ENCODE measurements at regions not wholly inside any gene's neighbourhood (a gene's known extent, or its start where the extent isn't known, plus 50 kb on each side); places are given as distances from the start of the nearest gene placed in this dataset.
"Not testable (repeated sequence)": the region's sequence is repeated elsewhere in the genome, so short reads cannot be mapped to it uniquely, and the experiment has no call there.

DNA sequence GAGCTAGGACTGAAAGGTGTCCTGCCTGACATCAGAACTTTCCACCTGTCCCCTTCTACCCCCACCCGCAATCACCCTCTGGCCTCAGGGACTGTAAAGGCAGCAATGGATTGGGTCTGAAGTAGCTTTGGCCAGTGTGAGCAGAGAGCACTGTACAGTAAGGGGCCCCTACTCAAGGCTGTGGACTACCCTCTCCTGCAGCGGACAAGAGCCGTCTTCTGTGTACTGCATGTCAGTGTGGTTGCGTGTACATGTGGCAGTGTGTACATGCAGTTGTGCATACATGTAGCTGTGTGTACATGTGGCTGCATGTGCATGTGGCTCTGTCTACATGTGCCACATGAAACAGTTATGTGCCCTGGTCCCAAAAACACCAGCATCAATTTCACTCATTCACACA is 205.9 kb upstream of the LINGO1 start:
- no peak for DNase-seq (ENCODE audit: low spot score)

- no peak for DNase-seq (ENCODE audit: low spot score)
Observed at GRCh38 chr15:77838061-77838460, 205.3 kb upstream of the LINGO1 start.

- DNase-seq (ENCODE audit: low spot score): no peak
Observed at GRCh38 chr15:77837649-77838025, 204.9 kb upstream of the LINGO1 start.

DNA sequence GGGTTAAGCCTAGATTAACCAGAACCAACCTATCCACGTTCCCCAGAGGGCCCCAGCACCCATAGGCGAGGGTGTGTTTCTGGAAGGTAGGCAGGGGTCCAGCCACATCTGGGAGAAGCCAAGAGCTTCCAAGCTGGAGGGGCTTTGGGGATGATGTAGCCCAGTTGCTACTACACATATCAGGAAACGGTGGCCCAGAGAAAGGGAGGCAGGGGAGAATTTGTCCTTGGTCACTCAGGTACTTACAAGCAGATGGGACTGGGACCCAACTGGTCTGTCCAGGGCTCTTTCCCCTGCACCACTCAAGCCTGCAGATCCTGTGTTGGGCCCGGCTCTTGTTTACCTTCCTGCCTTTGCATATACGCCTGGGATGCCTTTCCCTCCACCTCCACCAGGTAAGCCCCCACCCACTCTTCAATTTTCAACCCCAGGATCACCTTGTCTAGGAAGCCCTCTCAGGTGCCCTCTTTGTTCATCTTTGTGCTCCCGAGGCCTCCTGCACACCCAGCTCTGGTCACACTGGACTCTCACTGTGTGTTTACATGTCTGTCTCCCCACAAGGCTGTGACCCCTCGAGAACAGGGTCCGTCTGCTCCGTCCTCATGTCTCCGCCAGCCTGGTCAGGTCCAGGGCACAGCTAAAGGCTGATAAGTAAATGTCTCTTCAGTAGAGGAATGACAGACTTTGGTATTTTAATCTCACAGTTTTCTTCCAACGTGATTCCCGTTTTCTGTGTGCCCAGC is 204.4 kb upstream of the LINGO1 start:
- no peak for DNase-seq (ENCODE audit: low spot score)

DNA sequence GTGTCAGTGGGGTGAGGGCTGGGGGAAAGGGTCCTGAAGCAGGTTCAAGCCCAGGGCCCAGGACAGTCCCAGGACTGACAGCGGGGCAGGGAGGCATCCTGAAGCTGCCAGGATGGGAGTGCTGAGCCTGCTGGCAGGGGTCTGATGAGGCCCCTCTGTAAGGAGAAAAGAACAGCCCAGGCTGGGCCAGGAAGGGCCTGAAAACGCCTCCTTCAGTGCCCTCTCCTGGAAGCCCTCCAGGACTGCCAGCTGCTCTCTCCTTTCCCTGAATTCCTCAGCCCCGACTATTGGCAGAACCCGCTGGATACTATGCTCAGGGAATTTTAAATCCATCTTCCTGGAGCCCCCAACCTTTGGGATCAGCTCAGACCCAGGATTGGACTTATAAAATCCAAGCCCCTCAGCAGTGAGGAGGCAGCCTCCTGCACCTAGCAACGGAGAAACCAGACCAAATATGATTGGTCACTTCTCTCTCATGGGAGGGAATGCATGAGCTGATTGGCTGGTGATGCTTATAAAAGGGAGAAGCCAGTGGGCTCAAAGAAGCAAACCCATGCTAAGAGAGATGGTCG is 203.5 kb upstream of the LINGO1 start:
- peak; percentile 39 for DNase-seq (ENCODE audit: low spot score)

DNA sequence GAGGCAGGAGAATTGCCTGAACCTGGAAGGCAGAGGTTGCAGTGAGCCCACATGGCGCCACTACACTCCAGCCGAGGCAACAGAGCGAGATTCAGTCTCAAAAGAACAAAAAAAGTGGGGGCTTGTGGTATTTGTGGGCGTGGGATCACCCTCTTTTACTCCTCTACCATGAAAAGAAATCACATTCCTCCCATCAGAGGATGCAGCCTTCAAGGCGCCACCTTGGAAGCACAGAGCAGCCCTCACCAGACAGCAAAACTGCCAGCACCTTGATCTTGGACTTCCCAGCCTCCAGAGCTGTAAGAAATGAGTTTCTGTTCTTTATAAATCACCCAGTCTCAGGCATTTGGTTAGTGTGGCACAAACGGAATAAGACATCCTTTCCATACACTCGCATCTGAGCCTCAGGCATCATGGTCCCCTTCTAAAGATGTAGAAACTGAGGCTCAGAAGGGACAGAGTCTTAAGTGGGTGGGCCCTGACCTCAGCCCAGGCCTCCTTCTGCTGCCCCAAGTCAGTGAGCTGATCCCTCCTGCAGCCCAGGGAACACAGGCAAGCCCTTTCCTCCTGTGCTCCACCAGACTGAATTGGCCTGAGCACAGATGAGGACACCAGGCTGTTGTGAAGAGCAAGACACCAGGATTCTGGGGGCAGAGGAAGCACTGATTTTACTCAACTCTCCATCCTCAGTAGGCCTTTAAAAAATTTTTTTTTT is 201.7 kb upstream of the LINGO1 start:
- DNase-seq (ENCODE audit: low spot score): no peak

DNA sequence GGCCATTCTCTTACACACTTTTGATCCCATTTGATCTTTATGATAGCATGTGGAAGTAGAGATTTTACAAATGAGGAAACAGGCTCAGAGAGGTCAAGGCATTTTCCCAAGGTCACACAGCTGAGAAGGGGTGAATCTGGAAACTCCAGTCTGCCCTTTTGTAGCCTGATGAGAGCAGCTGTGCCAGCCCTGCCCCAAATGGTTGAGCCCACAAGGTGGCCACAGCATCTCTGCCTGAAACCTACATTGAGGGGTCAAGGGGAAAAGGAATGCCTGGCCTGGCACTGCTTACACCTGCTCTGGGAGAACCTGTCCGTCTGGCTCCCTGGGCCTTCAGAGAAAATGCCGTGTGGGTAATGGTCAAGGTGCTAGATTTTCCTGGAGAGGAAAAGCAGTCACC is 200.2 kb upstream of the LINGO1 start:
- no peak for DNase-seq (ENCODE audit: low spot score)

- DNase-seq (ENCODE audit: low spot score): no peak
Observed at GRCh38 chr15:77831986-77832385, 199.3 kb upstream of the LINGO1 start.

DNA sequence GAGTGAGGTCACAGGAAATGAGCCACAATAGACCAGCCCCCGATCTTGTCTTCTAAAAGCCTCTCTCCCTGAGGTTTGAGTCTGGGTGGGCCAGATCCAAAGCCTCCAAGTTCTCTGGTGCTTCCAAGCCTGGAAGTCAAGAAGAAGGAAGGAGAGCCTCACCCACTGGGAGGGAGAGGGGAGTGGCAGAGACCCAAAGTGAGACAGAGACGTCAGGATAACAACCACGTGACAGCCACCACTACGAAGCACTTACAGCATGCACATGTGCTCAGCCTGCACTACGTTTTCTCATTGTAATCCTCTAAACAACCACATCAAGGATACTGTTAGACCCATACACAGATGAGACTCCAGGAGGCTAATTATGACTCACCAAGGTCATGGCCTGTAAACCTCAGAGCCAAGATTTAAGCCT is 197.3 kb upstream of the LINGO1 start:
- peak; percentile 22 for DNase-seq (ENCODE audit: low spot score)

- DNase-seq (ENCODE audit: low spot score): not testable (repeated sequence)
Observed at GRCh38 chr15:77829331-77829730, 196.6 kb upstream of the LINGO1 start.

DNA sequence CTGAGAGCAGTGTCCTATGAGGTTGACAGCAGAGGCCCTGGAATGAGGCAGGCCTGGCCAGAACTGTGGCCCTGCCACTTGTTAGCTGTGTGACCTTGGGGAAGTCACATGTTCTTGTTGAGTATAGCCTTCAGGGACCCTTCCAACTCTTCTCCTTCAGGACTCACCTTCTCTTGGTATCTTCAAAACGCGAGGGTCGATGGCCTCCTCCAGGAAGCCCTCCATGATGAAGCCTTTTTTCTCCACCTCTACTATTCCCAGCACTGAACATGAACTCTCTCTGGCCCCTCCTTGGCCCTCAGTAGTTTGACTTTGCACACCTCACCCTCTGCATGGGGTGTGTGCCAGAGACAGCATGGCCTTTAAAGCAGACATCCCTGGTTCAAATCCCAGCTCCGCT is 195.1 kb upstream of the LINGO1 start:
- no peak for DNase-seq (ENCODE audit: low spot score)

GRCh38 chr15:77826006-77826695 is 193.4 kb upstream of the LINGO1 start:
- no peak for DNase-seq (ENCODE audit: low spot score)

GRCh38 chr15:77825546-77825945 is 192.8 kb upstream of the LINGO1 start:
- DNase-seq (ENCODE audit: low spot score): no peak

GRCh38 chr15:77825252-77825542 is 192.5 kb upstream of the LINGO1 start:
- DNase-seq (ENCODE audit: low spot score): no peak

- no peak for DNase-seq (ENCODE audit: low spot score)
Observed at GRCh38 chr15:77824361-77825251, 191.9 kb upstream of the LINGO1 start.

GRCh38 chr15:77823736-77824135 is 191.0 kb upstream of the LINGO1 start:
- peak; percentile 24 for DNase-seq (ENCODE audit: low spot score)

GRCh38 chr15:77822631-77823230 is 190.0 kb upstream of the LINGO1 start:
- DNase-seq (ENCODE audit: low spot score): no peak

DNA sequence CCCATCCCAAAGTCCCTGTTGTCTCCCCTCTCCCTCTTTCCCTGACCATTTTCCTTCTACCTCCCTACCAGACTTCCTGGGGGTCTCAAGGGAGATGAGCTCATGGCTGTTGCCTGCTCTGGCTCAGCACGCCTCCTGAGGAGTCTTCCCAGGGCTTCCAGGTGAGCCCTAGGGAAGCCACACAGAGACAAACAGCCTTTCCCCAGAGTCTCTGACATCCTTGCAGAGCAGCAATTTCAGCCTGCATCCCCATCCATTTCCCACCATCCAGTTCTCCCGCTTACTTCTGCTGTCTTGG is 189.2 kb upstream of the LINGO1 start:
- no peak for DNase-seq (ENCODE audit: low spot score)

GRCh38 chr15:77821188-77821958 is 188.7 kb upstream of the LINGO1 start:
- peak; percentile 25 for DNase-seq (ENCODE audit: low spot score)

GRCh38 chr15:77819851-77820728 is 187.4 kb upstream of the LINGO1 start:
- no peak for DNase-seq (ENCODE audit: low spot score)

Measured in COLO829 (cell line).